ENCODE measurements at regions not wholly inside any gene's neighbourhood (a gene's known extent, or its start where the extent isn't known, plus 50 kb on each side); places are given as distances from the start of the nearest gene placed in this dataset.

- no peak for DNase-seq (ENCODE audit: low spot score)
These were observed 56.4 kb downstream of the NEUROD6 start for GRCh38 chr7:31284106-31284505.

GRCh38 chr7:31271641-31272405, 68.7 kb downstream of the NEUROD6 start:
- no peak for DNase-seq (ENCODE audit: low spot score)

DNA sequence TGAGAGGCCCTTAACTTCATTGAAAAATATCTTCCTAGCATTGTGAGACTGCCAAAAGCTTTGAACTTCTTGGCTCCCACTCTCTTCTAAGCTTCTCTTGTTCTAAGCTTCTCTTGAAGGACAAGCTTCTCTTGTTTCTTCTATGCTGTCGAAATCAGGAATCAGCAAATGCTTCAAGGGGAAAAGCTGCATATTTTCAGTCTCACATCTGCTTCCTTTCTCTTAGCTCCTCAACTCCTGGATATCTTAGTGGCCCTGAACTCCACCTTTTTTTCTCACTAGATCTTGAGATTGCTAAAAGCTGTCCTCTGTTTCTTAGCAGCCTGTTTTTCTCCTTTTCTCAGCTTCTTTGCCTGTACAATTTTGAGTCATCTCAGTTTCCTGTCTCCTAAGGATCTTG, 73.0 kb downstream of the NEUROD6 start:
- DNase-seq (ENCODE audit: low spot score) = no peak

DNA sequence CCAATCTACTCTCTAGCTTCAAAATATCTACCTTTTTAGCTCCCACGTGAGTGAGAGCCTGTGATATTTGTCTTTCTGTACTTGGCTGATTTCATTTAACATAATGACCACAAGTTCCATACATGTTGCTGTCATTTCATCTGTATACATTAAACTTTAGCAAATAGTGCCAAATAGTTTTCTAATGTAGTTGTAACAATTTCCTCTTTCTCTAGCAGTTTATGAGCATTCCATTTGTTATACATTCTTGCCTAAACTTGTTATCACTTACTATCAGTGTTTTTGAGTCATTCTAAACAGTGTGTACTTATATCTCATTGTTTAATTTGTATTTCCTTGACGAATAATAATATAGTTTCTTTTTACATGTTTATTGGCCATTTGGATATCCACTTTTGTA, 77.2 kb downstream of the NEUROD6 start:
- DNase-seq (ENCODE audit: low spot score) = no peak

DNA sequence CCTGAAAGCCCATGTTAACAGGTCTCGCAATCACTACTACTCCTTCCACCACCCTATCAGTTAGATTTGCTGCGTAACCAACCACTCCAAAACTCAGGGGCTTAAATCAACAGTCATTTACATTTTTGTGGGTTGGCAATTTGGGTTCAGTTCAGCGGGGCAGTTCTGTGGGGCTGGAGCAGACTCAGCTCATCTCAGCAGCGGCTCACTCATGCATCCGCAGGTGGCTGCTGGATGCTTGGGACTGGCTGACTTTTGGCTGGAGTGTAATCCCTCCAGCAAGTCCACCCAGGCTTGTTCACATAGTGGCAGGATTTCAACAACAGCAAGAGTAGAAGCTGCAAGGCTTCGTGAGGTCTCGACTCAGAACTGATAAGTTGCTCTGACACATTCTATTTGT, 79.2 kb downstream of the NEUROD6 start:
- DNase-seq (ENCODE audit: low spot score) = no peak

GRCh38 chr7:31260851-31261250, 79.7 kb downstream of the NEUROD6 start:
- DNase-seq (ENCODE audit: low spot score) = no peak

GRCh38 chr7:31258391-31258790, 82.1 kb downstream of the NEUROD6 start:
- no peak for DNase-seq (ENCODE audit: low spot score)

DNA sequence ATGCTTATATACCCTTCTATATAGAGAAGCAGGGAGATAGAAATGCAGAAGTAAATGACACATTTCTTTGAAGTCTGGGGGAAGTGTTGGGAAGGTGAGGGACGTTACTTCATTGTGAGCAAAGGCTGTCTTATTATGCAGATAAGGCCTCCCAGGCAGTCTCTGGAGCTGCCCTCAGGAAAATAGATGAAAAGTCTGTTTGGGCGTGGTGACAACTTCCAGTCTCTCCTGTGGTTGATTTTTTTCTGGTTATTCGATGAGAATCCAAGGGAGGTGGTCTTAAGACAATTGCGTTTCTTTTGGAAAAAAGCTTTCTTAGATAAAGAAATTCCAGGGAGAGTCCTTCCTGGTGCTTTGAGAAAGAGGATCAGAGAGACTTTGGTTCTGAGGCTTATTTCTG, 84.0 kb downstream of the NEUROD6 start:
- DNase-seq (ENCODE audit: low spot score) = no peak

DNA sequence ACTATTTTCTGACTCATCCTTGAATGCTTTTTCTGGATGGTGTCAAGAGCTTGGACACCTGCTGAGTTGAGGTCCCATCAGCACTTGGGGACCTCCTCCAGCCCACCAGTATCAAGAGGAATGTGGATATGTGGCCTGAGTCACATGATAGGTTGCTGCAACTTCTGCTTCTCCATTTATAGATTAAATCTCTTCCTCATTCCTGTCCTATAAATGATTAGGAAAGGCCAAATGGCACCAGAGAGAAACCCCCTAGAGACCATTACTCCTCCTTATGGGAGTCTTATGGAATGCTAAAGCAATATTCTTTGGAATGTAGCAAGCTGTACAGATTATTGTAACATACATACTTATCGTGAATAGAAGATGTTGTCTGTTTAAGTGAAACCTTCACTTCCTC, 85.6 kb downstream of the NEUROD6 start:
- no peak for DNase-seq (ENCODE audit: low spot score)

- no peak for DNase-seq (ENCODE audit: low spot score)
These were observed 87.0 kb downstream of the NEUROD6 start for GRCh38 chr7:31253532-31253931.

GRCh38 chr7:31251441-31251840, 89.1 kb downstream of the NEUROD6 start:
- no peak for DNase-seq (ENCODE audit: low spot score)

GRCh38 chr7:31249671-31250070, 90.9 kb downstream of the NEUROD6 start:
- no peak for DNase-seq (ENCODE audit: low spot score)

DNA sequence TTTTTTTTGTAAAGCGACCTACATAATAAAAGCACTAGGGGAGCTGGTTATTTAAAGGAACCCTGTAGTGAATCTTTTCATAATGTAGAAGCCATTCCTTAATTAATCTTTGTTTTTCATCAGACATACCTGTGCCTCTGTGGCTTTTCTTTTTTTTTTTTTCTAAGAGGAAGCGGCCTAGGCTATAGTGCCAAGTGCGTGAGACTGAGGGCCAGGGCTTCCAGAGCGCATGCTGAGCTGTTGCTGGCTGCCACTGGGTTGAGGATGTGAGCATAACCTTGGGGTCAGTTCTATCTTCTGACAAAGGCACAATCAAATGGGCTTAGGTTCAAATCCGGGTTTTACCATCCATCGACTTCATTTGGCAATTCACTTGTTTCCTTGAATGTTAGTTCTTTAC, 103.7 kb downstream of the NEUROD6 start:
- DNase-seq (ENCODE audit: low spot score) = no peak

GRCh38 chr7:31234836-31235605, 105.5 kb downstream of the NEUROD6 start:
- DNase-seq (ENCODE audit: low spot score) = no peak

- no peak for DNase-seq (ENCODE audit: low spot score)
These were observed 111.6 kb downstream of the NEUROD6 start for GRCh38 chr7:31228957-31229356.

GRCh38 chr7:31214751-31215150, 125.8 kb downstream of the NEUROD6 start:
- no peak for DNase-seq (ENCODE audit: low spot score)

DNA sequence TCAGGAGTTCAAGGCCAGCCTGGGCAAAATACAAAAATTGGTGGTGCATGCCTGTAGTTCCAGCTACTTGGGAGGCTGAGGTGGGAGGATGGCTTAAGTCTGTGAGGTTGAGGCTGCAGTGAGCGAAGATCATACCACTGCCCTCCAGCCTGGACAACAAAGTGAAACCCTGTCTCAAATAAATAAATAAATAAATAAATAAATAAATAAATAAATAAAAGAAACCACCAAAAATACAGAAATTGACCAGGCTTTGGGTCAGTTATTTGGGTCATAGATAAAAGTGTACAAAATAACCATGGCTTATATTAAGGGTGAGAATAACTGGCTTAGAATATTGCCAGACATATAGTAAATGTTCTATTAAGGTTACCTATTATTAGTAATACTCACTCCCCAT, 129.2 kb downstream of the NEUROD6 start:
- DNase-seq (ENCODE audit: low spot score) = no peak

DNA sequence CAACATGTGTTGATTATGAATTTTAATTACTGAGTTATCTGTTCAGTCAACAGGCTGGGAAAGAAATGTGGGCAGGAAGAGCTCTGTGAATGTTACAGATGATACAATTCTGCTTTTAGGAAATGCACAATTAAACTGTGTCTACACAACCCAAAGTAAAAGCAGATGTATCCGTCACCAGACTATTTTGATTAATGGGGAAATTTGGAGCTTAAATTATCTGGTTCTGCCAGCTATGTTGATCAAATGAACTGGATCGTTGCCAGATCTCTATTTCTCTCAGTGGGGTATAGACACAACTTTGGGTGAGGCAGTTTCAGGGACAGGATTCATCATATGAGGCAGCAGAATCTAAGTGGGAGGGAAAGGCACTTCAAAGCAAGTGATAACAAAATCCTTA, 136.5 kb downstream of the NEUROD6 start:
- no peak for DNase-seq (ENCODE audit: low spot score)

DNA sequence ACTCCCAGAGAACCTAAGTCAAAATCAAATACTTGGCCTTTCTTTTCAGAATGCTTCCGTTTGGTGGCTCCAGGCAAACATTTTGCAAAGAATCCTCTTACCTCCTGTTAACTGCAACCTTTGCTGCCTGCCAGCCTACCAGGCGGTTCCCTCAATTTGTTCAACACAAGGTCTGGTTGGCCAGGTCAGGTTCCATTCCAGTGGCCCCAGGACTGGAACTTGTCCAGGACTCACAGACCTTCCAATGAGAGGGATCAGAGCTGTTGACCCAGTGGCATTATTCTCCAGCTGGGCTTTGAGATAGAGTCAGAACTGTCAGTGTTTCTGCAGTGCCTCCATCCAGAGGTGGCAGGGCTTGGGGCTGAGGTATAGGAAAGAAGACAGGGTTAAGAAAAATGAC, 137.0 kb downstream of the NEUROD6 start:
- DNase-seq (ENCODE audit: low spot score) = no peak

- DNase-seq (ENCODE audit: low spot score) = no peak
These were observed 137.7 kb downstream of the NEUROD6 start for GRCh38 chr7:31202801-31203200.

DNA sequence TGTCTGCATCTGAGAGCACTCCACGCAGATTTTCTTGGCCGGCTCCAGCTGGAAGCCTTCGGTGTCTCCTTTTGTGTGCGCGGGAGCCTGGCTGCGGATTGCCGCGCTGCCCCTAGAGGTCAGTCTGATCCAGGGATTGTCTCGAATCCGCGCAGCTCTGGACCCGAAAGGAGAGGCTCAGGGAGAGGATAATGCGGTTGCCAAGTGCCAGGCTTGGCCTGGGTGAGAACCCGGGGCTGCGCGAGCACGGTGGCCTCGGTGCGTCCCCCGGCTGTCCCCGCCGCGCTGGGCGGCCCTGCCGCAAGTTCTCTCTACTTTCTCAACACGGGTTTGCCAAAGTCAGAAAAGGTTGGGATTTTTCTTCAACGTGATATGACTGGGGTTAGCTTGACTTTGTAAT, 140.9 kb downstream of the ADCYAP1R1 start:
- peak; percentile 70 for DNase-seq (ENCODE audit: low spot score)

DNA sequence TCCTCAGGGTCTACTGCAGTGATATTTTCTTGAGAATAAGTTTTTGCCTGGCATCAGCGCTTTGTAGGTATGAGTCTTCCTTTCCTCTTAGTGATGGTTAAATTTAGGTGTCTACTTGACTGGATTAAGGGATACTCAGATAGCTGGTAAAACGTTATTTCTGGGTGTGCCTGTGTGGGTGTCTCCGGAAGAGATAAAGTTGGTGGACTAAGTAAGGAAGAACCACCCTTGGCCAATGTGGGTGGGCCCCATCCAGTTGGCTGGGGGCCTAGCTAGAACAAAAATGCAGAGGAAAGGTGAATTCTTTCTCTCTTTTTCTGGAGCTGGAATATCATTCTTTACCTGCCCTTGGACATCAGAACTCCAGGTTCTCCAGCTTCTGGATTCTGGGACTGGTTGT, 138.8 kb downstream of the ADCYAP1R1 start:
- no peak for DNase-seq (ENCODE audit: low spot score)

DNA sequence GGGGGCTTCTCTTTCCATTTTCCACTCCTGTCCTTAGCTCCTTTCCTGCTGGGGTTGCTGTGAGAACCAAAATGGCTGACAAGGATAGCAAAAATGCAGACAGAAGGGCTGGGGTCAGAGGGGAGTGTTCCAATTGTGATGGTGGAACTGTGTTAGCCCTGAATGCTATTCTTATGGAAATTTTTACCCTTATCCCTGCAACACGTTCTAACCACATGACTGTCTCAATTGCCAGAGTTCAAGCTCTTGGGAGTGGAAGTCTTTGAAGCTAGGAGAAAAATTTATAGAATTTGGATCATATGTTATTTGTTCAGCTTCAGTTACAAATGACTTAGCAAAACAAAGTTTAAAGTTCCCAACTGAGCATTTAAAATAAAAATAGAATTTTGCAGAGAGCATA, 134.1 kb downstream of the ADCYAP1R1 start:
- no peak for DNase-seq (ENCODE audit: low spot score)

DNA sequence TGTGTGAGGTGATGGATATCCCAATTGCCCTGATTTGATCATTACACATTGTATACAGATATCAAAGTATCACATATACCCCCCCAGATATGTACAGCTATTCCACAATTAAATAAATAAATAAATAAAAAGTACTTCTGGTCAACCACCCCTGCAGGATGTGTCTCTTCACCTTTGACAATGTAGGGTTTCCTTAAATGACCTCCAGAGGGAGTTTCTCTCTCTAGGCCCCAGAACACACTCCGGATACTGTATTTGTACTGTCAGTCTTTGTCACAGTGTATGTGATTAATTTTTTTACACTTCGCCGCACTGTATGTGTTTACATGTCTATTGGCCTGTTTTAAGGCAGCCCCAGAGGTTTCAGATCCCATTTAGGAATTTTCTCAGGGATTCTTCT, 123.6 kb downstream of the ADCYAP1R1 start:
- DNase-seq (ENCODE audit: low spot score) = peak; percentile 12

All from HuH-7 (cell line).